Inflammatory macrophage treated with lipopolysaccharide for 4 hours (primary cell): ENCODE measurements at regions not wholly inside any gene's neighbourhood (a gene's known extent, or its start where the extent isn't known, plus 50 kb on each side); places are given as distances from the start of the nearest gene placed in this dataset.

Experiments
- DNase-seq: peaks from one replicate; pipeline ENCODE4 v3.0.0-alpha.2; 2020

DNA sequence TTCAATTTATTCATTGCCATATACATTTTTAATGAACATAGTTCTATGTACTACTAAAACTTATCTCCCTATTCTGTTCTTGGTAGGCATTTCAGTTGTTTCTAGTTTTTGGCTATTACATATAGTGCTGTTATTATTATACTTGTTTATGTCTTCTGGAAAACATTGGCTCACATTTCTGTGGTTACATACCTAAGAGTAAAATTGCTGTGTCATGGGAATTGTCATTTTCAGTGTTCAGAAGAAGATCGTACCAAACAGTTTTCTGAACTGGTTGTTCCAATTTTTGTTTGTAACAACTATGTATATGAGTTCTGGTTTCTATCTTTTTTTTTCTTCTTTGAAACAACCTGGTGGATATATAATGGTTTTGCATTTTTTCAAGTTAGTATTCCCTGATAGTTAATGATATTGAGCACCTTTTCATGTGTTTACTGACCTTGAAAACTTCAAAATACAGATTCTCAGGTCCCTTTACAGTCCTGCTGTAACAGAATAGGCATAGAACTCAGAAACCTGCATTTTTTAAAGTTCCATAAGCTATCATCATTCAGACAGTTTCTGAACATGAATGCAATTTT, 230.7 kb downstream of the JRKL start:
- no peak for DNase-seq

DNA sequence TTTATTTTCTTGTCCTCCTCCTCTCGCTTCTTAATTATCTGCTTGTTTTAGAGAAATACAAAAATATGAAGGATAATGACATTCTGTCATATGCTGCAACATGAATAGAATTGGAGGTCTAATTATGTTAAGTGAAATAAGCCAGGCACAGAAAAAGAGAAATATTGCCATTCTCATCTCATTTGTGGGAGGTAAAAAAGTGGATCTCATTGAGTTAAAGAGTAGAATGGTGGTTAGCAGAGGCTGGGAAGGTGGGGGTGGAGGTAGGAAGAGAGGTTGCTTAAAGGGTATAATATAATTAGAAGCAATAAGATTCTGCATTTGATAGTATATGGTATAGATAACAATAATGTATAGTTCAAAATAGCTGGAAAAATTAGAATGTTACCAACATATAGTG, 231.3 kb downstream of the JRKL start:
- no peak for DNase-seq

DNA sequence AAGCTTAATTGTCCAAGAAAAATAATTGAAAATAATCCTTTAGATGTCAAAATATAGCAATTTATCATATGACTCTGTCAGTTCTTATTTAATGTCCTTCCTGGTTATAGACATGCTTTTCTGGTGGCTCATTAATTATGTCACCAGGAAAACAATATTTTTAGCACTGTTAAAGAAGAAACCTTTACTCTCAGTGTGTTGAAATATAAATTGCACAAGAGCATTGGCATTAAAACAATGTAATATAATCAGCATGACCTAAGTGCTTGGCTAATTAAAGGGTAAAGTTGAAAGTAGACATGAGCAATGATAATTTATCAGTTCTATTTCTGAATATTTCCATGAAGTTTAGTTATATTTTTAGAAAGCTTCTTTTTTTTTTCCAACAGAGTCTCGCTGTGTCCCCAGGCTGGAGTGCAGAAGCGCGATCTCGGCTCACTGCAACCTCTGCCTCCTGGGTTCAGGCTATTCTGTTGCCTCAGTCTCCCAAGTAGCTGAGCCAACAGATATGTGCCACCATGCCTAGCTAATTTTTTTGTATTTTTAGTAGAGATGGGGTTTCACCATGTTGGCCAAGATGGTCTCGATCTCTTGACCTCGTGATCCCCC, 232.3 kb downstream of the JRKL start:
- no peak for DNase-seq

DNA sequence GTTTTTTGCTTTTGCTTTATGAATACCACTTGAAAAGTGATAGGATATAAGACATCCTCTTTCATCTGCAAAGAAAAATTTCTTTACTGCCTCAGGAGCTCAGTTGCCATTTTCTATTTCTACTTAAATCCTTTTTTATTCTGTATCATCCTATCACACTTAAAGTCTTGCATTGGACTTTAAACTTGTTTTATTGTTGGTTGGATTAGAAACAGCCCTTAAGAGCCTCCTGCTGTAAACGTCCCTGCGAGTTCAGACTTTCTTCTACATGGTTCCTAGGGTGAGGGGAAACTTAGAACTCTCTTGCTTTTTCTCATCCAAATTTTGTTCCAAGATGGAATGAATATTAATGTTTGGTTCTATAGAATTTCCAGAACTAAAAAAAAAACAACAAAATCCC, 234.3 kb downstream of the JRKL start:
- DNase-seq: no peak

DNA sequence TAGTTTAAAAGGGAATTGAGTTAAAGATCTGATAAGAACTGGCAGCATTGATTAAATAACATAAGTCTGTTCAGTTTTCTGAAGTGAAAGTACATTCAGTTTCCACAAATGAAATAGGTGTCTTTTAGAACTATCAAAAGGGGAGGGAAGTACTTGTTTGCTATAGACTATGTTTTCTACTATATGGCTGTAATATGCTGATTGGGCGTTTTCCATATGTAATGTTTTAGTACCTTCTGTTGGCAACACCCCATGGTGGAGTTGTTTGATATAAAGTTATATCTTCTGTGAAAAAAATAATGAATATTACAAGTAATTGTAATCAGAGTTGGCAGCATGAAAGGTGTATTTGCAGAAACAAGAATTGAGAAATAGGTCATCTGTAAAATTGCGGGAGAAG, 237.6 kb downstream of the JRKL start:
- DNase-seq: no peak

DNA sequence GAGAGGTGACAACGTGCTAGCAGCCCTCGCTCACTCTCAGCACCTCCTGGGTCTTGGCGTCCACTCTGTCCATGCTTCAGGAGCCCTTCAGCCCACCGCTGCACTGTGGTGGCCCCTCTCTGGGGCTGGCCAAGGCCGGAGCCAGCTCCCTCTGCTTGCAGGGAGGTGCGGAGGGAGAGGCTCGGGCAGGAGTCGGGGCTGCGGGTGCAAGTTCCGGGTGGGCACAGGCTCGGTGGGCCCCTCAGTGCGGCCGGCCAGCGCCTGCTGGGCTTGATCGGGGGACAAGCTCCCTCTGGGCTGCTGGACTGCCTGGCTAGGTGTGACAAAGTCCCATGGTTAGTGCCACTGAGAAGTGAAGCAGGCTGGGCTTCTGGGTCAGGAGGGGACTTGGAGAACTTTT, 245.8 kb downstream of the JRKL start:
- DNase-seq: no peak

DNA sequence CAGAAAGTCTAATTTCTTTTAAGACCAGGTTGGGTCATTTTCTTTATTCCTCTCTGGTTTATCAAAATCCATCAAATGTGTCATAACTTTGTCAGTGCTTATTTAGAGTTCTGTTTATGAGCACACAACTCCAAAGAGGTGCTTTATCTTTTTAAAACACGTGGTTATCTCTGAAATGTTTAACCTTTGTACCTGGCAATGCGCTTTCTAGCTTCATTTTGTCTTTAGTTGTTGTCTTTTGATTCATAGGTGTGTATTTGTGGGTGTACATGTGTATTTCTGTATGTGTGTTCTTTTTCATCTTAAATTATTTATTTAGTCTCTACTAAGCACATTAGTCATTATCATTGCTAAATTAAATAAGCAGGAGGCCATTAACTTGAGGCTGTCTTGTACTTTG, 251.4 kb downstream of the JRKL start:
- no peak for DNase-seq

DNA sequence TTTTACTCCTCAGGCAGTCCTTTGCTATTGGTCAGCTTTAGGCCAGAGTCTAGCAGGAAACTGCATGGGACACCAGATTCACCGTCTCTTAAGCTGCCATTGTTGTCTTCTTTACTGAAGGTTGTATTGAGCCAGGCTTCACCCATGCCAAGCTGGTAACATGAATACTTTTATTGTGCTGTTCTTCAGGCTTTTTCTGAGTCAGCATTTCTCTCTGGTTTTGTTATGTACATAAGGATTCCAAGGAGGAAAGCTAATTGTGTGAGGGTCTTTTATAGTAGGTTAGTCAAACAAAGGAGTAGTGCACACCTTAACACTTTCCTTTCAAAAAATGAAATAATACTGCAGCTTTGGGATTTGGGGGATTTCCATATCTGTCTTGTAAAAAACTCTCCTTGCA, 252.8 kb downstream of the JRKL start:
- DNase-seq: no peak

DNA sequence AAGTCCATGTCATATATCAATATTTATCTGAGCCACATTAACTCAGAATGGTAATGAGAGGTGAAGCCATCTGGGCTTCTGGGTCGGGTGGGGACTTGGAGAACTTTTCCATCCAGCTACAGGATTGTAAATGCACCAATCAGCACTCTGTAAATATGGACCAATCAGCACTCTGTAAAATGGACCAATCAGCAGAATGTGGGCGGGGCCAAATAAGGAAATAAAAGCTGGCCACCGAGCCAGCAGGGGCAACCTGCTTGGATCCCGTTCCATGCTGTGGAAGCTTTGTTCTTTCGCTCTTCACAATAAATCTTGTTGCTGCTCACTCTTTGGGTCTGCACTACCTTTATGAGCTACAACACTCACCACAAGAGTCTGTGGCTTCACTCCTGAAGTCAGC, 253.4 kb downstream of the JRKL start:
- DNase-seq: no peak

DNA sequence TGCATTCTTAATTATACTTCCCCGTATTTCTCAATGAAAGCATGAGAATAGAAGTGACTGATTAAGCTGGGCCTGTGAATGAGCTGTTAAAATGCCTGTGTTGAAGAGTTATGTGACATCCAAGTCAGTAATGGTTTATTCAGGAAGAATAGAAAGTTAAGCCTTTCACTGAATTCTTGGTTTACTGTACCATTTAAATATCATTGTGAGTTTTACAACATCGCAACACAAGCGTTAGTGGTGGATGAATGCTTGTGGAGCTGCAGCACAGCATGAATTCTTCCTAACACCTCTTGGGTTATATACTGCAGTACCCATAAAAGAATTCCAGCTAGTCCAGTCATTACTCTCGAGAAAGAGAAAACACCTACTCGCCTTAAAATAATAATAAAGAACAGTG, 257.8 kb downstream of the JRKL start:
- DNase-seq: no peak

DNA sequence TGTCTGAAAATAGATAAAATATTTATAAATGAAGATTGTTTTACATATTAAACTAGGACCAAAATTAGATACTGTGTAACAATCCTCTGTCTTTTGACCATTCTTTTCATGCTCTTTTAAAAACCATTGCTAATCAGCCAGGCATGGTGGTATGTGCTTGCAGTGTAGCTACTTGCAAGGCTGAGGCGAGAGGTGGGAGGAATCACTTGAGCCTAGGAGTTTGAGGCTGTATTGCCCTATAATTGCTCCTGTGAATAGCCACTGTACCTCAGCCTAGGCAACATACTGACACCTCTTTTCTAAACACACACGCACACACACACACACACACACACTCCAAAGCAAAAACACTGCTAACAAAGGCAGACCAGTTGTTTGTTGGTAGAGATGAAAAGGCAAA, 259.2 kb downstream of the JRKL start:
- DNase-seq: no peak

DNA sequence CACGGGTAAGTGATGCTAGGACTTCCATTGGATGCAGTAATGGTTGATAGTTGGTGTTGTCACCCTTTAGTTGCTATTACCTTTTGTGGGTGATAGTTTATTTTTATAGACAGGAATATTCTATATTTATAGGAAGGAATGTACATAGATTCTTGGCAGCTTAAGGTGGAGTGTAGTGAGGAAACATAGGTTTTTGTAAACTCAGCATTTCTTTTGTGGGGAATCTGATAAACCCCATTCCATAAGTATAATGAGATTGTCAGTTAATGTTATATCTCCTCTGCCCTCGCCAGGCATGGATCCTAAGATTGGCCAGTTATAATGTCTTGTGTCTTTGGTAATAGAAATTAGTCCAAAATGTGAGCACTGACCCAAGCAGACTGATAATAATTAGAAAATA, 262.7 kb downstream of the JRKL start:
- DNase-seq: no peak

DNA sequence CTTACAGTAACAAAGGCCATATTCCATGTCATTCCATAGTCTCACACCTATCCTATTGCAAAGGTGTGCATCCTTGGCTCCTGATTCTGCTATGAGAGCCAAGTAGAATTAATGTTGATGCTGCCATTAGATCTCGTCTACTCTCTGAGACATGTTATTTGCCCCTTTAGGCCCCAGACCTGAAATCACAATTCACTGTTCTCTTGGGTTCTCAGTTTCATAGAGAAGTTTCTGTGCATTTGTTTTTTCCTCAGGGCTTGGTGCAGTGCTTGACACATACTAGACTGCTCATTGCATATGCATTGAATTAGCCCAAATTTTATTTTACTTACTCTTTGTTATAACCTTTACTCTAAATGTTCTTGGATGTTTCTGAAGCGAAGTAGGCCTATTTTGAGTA, 265.7 kb downstream of the JRKL start:
- no peak for DNase-seq

DNA sequence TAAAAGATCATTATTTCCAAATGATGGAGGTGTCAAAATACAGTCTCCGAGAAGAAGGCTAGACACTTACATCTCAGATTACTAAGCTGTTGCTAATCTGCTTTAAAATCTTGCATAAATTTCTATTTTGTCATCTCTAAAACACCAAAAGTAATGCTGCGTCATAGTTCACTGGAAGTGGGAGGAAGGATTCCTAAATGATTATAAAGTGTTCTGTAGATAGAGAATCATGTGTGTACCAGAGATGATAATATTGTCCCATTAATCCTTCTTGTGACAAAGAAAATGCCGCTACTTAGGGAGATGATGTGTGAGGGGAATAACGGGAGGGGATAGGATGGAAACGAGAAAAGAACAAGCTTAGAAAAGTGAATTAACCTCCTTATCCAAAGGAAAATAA, 268.6 kb downstream of the JRKL start:
- no peak for DNase-seq

DNA sequence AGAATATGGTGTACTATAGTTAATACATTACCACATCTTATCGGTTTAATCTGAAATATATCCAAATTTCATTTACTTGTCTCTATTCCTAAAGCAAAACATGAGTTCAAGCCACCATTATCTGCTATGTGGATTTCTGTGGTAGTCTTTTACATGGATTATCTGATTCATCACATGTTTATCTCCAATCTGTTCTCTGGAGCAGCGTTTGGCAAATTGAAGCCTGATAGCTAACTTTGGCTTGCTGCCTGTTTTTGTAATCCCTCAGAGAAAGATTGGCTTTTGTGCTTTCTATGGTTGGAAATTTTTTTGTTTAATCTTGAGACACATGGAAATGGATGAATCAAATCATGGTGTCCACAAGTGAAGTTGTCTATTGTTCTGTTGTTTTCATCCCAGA, 274.3 kb downstream of the JRKL start:
- no peak for DNase-seq

DNA sequence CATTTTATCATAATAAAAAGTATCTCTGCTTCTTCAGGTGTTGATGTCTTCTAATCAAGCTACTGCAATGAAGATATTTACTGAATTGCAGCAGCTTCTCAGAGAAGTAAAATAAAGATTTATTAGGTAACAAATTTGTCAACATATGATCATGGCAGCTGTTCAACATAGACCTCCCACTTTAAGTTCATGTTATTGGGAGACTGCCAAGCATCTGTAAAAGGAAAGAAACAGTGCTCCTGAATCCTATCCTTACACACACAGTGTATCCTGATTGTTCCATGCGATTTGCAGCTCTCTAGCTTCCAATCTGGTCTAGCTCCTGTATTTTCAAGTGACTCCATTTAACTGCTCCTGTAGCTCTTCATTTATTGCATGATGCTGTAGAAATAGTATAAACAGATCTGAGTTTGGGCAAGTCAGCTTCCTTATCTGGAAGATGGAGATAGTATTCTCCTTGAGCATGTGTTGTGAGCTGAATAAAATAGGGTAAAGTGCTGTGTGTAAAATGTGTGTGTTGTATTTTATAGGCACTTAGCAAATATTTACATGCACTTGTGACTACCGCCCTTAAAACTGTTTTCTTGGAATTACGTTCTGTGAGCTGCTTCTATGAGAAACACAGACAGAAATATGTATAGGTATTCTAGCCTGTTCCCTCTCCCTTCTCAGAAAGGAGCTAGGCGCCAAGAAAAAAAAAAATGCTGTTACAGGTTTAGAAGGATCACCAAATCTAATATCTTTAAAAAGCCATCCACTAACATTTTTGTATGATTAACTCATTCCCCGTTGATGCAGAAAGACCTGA, 290.6 kb downstream of the JRKL start:
- no peak for DNase-seq

DNA sequence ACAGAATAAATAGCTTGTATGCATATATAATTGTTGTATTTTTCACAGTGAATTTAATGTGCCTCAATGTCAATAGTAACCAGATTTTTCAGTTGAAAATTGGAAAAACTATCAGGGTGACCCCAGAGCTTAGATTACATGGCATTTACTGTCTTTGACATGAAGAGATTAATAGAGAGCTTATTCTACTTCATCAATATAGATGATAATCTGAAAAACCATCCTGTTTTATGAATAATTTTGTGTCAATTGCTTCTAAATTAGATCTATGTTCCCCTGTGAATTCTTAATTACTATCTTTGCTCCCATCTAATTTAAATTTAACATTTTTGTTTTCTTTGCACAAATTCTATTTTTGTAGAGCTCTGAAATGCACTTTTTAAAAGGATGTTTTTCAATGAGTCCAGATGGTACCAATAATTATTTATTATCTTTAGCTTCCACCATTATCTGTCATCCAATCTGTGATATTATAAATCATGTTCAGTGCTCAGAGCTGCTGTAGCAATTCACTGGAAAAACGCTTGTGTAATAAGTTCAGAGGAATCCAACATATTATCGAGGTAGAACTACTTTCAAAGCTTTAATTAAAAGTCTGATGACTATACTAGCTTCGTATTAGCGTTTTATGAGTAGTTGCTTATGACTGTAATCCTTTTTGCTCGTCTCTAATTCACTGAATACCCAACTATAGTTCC, 291.4 kb downstream of the JRKL start:
- DNase-seq: no peak

DNA sequence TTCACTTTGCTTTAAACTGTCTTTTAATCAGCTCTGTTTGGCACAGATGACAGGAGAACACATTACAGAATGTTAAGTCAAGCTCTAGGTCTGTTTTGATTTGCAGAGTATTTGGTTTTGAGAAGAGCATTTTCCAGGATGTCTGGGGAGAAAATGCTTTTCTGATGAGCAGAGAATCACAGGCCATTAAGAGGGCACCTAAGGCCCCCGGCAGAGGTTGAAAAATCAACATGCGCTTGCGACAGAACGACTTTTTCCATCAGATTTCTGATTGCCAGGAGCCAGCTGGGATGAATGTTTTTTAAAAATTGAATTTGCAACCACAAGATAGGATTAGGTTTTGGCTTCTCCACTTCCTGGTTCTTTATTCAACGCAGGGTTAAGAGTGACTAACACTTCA, 304.5 kb downstream of the JRKL start:
- no peak for DNase-seq

DNA sequence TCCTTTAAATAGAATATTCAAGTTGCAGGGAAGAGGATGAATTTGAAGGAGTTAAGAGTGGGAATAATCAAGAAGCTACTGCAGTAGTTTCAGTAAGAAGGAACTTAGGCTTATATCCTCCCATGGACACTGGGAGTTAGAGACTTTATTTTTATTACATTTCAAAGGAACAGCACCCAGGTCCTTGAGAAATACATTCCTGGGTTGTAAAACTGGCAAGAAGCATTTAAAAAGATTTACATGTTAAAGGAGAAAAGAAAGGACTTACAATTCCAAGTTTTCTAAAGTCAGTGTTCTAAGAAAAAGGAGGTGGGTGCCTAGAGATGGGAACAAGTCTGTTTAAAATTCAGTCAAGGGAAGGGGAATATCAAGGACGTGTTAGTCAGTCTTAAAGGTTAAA, 306.9 kb downstream of the JRKL start:
- DNase-seq: no peak

DNA sequence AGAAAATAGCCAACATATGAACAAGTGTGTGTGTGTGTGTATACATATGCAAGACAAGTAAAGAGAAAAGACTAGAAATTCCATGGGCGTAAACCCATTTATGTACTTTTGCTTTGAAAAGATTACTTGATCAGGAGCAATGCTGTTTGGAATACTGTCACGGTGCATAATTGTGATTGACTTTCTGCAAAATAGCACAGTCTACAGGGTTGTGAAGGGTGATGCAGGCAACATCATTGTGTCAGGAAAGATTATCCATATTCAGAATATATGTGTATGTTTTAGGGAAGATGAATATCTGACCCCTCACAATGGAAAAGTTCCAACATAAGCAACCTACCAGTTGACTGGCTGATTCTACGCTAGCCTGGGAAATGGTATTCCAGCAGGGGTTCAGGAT, 307.7 kb downstream of the JRKL start:
- DNase-seq: no peak

DNA sequence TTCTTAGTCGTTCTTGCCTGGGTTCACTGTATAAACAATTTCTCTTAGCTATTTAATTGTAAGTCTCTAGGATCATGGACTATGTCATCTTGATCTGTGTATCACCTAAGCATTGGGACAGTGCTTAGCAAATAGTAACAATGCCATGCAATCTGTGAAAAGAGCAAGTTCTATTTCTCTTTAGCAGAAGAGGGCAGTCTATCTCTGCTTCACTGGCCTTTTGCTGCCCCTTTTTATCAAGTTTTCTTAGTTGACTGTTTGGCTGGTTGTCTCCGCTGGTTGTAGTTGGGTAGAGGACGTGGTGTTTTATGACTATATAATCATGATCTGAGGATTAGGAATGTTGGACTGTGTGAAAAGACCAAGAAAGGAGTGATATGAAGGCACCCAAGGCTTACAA, 315.0 kb downstream of the JRKL start:
- no peak for DNase-seq

DNA sequence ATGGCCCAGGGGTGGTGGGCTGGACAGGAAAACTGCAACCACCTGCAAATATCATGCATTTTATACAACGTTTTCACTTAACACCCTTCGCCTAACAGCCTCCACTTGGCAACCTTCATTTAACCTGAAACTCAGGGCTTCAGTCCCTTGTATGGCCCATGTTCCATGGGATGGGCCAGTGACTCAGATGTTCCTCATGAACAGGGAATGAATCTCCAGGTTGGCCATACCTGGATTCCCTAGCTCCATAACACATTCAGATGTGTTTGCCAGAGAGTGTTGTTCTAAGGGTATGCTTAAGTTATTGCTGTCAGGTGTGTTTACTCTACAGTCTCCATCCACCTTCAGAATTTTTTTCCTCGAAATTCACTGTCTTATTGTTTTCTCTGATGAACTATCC, 316.9 kb downstream of the JRKL start:
- no peak for DNase-seq

DNA sequence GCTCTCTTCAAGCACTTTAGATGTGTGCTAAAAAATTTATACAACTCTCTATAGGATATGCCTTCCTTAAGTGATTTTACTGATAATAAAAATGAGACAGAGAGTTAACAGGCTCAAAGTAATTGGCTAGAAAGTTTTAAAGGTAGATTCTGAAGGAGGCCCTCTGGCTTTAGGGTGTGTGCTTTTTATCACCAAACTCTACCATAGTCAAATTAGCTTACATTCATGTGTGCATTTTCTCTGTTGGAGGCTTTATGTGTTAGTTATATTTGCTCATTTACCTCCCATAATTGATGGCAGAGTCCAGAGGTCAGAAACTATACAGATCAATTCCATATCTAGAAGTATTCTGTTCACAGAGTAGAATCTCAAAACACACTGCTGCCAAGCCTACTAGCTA, 317.5 kb downstream of the JRKL start:
- no peak for DNase-seq

DNA sequence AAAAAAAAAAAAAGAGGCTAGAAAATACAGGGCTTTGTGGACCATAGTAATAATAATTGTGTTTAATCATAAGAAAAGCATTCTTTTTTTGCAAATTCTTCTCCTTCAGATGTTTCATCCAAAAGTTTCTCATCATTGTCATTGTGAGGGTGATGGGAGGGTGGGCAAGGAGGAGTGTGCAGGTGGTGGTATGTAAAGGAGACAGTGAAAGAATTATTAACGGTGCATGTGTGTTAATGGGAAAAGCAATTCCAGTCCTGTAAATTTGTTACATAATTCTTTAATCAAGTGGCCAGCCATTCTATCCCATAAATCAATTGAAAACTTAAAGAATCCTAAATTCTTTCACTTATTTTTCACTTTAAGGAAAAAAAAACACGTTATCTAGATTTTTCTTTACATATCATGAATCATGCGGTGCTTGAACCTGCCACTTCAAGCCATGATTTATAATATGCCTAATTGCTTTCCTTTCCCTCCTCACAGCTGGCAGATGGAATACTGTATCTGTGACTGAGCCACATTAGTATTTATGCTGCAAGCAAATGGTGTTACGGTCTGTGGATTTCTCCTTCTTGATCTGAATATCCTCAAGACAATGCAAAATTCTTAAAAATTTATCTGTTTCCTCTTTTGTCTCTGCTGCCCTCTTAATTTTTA, 318.5 kb downstream of the JRKL start:
- DNase-seq: no peak
